IMR-90 (cell line): ENCODE measurements at regions not wholly inside any gene's neighbourhood (a gene's known extent, or its start where the extent isn't known, plus 50 kb on each side); places are given as distances from the start of the nearest gene placed in this dataset.

ENCODE experiments used
- CEBPB ChIP-seq: IDR thresholded peaks from 2 replicates; pipeline ENCODE4 v1.6.1; 2012; ENCODE audit warnings: low read depth, low read length, improper control_type of control experiment
- TF ChIP-seq, protein P1 (sequence below): conservative IDR thresholded peaks from 2 replicates; pipeline ENCODE4 v1.5.1; 2012; ENCODE audit warnings: mild to moderate bottlenecking, low read depth, low read length, improper control_type of control experiment

DNA sequence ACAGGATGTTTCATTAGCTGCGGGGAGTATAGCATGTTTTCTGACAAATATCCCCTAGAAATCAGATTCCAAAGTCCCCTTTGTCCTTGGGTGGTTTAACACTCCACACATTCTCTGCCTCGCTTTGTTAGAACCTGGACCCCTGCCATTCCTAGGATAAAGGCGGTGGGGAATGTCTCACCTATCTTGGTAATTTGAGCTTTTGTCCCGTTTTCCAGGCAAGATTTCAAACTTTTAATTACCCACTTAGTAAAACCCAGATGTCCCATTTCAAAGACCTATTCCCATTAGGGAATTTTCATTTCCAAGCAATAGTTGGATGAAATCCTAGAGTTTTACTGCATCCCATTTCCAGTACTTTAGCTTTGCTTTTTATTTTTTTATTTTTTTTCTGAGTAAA is 501.0 kb upstream of the MAP3K7 start:
- TF ChIP-seq, protein P1, sequence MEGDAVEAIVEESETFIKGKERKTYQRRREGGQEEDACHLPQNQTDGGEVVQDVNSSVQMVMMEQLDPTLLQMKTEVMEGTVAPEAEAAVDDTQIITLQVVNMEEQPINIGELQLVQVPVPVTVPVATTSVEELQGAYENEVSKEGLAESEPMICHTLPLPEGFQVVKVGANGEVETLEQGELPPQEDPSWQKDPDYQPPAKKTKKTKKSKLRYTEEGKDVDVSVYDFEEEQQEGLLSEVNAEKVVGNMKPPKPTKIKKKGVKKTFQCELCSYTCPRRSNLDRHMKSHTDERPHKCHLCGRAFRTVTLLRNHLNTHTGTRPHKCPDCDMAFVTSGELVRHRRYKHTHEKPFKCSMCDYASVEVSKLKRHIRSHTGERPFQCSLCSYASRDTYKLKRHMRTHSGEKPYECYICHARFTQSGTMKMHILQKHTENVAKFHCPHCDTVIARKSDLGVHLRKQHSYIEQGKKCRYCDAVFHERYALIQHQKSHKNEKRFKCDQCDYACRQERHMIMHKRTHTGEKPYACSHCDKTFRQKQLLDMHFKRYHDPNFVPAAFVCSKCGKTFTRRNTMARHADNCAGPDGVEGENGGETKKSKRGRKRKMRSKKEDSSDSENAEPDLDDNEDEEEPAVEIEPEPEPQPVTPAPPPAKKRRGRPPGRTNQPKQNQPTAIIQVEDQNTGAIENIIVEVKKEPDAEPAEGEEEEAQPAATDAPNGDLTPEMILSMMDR = no peak
- no peak for TF ChIP-seq CEBPB
